ENCODE measurements at regions not wholly inside any gene's neighbourhood (a gene's known extent, or its start where the extent isn't known, plus 50 kb on each side); places are given as distances from the start of the nearest gene placed in this dataset.
"Not testable (repeated sequence)": the region's sequence is repeated elsewhere in the genome, so short reads cannot be mapped to it uniquely, and the experiment has no call there.

- DNase-seq (ENCODE audit: low spot score): no peak
These were observed 160.4 kb upstream of the KCNH8 start for GRCh38 chr3:18987862-18988447.

GRCh38 chr3:18987070-18987469 lies 161.2 kb upstream of the KCNH8 start:
- DNase-seq (ENCODE audit: low spot score): no peak

- DNase-seq (ENCODE audit: low spot score): no peak
These were observed 165.4 kb upstream of the KCNH8 start for GRCh38 chr3:18982920-18983319.

- DNase-seq (ENCODE audit: low spot score): not testable (repeated sequence)
These were observed 172.2 kb upstream of the KCNH8 start for GRCh38 chr3:18976102-18976501.

DNA sequence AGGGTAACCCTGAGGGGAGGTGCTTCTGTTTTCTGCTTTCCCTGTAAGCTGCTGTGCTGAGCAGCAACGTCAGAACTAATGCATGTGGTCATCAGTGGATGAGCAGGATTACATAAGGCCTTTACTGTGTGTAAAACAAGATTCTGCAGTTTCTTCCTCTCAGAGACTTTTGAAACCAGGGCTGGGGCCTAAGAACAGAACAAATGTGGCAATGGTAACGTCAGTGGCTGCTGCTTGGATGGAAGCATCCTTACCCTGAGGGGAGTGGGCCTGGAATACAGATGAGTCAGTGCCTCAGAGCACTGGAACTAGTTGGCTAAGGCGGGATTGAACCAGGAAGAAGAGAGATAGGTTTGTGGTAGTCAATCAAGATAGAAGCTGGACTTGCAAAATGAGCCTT lies 180.2 kb upstream of the KCNH8 start:
- no peak for DNase-seq (ENCODE audit: low spot score)

DNA sequence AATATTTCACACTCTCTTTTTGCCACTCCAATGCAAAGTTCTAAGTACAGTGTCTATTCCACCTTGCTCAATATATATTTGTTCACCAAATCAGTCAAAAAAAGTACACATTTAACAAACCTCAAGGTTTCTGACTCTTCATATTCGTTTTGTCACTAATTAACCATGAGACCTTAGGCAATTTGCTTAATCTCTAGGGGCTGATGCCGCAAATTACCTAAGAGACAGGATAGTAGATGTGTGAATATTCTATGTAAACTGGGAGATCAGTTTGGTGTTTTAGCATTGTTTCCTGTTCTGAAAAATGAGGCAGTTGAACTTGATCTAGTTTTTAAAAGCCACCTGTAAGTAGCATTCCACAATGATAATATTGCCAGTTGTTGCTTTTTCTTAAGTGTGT lies 182.5 kb upstream of the KCNH8 start:
- no peak for DNase-seq (ENCODE audit: low spot score)

- no peak for DNase-seq (ENCODE audit: low spot score)
These were observed 183.7 kb upstream of the KCNH8 start for GRCh38 chr3:18964640-18965039.

DNA sequence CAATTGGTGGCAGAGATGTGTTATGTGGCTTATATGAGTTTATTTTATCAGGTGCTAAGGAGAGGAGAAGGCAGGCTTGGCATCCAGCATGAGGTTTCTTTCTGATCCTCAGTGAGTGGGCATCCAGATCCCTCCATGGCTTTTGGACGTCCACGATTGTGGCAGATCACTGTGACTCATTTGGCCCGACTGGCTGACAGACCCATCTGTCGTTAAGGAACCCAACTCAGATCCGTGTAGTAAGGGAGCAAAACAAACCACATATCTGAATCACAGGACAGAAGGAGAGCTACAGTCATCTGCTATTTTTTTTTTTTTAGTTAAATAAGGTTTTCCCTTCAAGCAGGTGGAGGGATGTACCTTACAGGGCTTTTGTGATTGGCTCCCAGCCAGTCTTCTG lies 197.0 kb upstream of the KCNH8 start:
- DNase-seq (ENCODE audit: low spot score): no peak

DNA sequence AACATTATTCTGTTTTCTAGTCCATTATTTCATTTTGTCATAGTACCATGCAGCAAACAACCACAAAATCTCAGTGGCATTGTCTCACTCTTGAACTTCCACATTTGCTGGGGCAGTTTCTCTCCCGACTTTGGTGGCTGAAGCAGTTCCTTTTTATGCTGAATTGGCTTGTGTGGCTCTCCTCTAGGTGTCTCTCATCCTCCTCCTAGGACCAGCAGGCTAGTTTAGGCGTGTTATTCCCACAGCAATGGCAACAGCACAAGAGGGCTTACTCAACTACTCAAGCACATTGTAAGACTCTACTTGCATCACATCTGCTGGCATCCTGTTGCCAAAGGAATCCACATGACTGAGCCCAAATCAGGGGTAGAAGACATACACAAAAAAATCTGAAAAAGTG lies 201.8 kb upstream of the KCNH8 start:
- DNase-seq (ENCODE audit: low spot score): no peak

DNA sequence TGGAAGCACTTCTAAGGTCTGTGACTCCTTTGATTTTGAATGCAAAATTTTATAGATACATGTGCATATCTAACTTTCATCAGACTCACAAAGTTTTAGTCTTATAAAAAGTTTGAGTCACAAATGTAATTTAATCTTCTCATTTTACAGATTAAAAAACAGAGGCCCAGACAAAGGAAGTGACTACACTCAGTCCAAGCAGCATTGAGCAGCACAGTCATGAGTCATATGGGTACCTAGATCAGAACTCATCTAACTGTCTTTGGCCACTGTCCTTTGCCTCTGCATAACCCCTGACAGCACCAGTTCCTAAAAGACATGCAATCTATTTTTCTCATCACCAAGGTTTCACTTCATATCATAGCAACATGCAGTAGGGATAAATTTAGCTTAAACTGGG lies 210.7 kb upstream of the KCNH8 start:
- DNase-seq (ENCODE audit: low spot score): no peak

GRCh38 chr3:18919158-18919557 lies 229.2 kb upstream of the KCNH8 start:
- DNase-seq (ENCODE audit: low spot score): no peak

DNA sequence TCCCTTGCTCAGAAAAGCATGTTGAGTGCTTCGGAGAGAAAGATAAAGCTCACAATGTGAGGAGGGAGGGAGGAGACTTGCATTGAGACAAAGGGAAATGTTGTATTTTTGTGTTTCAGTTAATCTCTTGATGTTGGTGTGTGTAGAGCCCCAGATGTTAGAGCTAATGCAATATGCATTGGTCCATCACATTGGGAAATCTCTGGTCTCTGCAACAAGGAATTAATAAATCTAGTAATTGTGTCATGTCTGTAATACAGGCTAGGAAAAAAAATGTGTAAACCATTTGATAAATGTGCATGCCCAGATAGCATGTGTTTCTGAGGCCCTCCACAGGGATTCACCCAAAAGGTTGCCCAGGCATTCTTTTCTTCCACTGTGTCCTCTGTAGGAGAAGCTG lies 230.4 kb upstream of the KCNH8 start:
- no peak for DNase-seq (ENCODE audit: low spot score)

DNA sequence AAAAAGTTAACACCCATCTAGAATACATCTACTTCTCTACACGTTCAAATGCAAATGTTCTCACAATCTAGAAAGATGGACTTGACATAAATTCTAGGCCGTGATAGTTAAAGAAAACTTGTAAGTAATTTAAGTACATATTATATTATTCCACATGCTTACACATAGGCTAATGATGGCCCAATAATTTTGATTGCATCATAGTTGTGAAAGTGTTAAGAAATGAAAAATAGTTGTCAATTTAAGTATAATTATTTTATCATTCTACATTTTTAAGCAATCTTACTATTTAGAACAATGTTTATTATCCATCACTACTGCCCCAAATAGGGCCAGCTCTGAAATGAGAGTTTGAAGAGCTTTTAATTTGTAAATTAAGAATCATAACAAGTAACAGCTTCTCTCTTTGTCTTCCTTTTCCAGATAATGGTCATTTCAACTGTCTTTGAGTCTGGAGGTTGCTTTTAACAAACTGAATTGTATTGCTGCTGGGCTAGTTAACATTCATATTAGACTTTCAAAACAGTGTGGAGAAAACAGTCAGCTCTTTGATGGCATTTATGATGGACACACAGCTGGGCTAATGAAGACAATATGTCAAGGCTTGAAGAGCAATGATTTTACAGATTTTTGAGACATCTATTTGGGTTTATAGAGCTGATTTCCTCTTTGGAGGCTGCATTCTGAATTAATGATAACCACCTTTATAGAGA lies 246.1 kb upstream of the KCNH8 start:
- no peak for DNase-seq (ENCODE audit: low spot score)

GRCh38 chr3:18901571-18901970 lies 246.7 kb upstream of the KCNH8 start:
- DNase-seq (ENCODE audit: low spot score): no peak

- no peak for DNase-seq (ENCODE audit: low spot score)
These were observed 247.3 kb upstream of the KCNH8 start for GRCh38 chr3:18900994-18901393.

- no peak for DNase-seq (ENCODE audit: low spot score)
These were observed 249.4 kb upstream of the KCNH8 start for GRCh38 chr3:18898911-18899310.

DNA sequence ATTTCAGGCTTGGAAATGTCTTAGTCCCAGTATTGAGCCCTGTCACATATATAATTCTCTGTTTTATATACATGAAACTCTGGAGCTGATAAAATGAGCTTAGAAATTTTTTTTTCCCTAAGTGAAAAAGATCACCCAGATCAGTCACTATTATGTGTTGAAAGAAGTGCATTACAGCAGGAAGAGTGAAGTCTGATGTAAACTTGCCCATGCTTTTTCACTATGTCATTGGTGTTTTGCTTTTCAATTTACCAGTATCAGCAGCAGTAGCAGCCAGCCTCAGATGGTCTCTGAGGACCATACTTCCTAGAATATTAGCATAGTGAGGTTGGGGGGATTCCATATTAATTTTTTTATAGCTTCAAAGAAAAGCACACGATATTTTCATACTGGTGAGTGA lies 255.6 kb upstream of the KCNH8 start:
- DNase-seq (ENCODE audit: low spot score): no peak

GRCh38 chr3:18892047-18892446 lies 256.3 kb upstream of the KCNH8 start:
- no peak for DNase-seq (ENCODE audit: low spot score)

GRCh38 chr3:18891641-18892040 lies 256.7 kb upstream of the KCNH8 start:
- DNase-seq (ENCODE audit: low spot score): no peak

DNA sequence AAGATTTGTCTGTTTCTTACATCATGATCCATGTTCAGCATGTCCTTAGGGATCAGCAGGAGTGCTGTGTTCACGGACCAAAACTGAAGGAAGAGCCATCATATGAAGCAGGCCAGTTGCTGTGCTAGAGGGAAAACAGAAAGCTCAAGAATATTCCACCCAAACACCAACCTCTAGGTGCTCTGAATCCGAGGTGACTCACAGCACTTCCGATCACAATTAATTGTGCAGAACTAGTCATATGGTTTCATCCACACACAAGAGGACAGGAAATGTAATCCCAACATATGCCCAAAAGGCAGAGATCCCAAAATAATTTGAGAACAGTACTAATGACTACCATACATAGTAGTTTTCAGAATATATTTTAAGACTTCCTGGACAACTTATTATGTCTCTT lies 257.9 kb upstream of the KCNH8 start:
- DNase-seq (ENCODE audit: low spot score): no peak

DNA sequence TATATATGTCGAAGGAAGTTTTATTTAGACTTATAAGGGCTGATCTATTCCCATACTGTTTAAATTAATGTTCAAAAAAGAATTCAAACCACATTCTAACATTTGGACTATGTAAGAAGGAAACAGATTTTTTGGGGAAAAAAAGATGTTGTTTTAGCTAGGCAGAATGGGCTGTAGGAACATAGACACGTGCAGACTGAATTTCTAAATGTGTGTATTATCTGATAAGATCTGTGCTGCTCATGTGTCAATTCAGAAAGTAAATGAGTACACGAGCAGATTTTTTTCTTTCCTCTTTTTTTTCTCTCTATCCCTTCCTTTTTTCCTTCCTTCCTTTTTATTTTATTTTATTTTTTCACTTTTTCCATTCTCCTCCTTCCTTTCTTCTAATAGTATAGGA lies 259.5 kb upstream of the KCNH8 start:
- no peak for DNase-seq (ENCODE audit: low spot score)

GRCh38 chr3:18888370-18888769 lies 259.9 kb upstream of the KCNH8 start:
- no peak for DNase-seq (ENCODE audit: low spot score)

DNA sequence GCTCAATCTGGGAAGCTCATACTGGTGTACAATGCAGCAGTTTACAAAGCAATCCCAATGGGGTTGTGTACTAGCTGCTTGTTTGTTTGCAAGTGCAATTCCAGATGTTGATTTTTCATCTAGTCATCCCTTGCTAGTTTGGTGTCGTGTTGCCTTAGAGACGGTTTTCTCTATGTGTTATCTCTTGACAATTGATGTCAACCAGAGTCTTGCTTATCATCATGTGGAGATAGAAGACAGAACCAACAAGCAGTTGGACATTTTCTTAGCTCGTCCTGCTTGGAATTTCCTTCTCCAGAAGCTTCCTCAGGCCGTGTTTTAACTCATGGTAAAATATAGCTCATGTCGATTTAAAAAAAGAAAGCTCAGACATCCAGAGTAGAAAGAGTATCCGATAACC lies 262.0 kb upstream of the KCNH8 start:
- no peak for DNase-seq (ENCODE audit: low spot score)

- DNase-seq (ENCODE audit: low spot score): no peak
These were observed 262.7 kb upstream of the KCNH8 start for GRCh38 chr3:18885612-18886011.

Measured in ureter (tissue), 1 donor.